ENCODE measurements at regions not wholly inside any gene's neighbourhood (a gene's known extent, or its start where the extent isn't known, plus 50 kb on each side); places are given as distances from the start of the nearest gene placed in this dataset.
"Not testable (repeated sequence)": the region's sequence is repeated elsewhere in the genome, so short reads cannot be mapped to it uniquely, and the experiment has no call there.

DNA sequence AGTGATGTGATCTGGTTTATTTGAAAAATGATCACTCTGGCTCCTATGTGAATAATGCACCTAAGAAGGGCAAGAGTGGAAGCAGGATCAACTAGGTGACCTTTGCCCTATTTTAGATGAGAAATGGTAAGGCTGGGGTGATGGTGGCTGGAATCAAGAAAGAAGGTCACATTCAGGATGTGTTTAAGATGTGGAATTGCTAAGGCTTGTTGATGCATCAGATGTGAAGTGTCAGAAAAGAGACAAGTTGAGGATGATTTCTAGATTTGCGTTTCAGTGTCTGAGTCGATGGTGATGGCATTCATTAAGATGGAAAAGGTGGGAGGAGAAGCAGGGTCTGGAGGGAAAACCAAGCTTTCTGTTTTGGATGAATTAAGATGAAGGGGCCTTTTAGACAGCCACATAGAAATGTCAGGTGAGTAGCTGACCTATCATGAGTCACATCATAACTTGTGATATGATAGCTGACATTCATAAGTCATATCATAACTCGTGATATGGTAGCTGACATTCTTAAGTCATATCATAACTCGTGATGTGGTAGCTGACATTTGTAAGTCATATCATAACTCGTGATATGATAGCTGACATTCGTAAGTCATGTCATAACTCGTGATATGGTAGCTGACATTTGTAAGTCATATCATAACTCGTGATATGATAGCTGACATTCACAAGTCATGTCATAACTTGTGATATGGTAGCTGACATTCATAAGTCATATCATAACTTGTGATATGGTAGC is 101.2 kb upstream of the SEC11C start:
- DNase-seq, result peak; percentile 37

DNA sequence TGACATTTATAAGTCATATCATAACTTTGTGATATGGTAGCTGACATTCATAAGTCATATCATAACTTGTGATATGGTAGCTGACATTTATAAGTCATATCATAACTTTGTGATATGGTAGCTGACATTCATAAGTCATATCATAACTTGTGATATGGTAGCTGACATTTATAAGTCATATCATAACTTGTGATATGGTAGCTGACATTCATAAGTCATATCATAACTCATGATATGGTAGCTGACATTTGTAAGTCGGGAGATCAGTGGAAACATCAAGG is 100.7 kb upstream of the SEC11C start:
- DNase-seq, result not testable (repeated sequence)

DNA sequence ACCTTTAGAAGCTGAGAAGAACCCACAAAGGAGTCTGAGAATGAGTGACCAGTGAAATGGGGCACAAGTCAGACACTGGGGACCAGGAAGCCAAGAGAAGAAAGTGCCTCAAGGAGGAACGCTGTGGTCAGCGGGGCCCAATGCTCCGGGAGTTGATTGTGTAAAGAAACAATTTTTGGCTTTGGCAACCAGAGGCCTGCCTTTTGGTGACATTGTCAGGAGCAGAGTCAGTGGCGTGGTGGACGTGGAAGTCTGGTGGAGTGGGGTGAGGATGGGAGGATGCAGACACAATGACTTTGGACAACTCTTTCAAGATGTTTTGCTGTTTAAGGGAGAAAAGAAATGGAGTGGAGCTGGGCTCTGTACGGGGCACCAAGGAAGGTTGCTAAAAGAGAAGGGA is 100.2 kb upstream of the SEC11C start:
- DNase-seq, result no peak

DNA sequence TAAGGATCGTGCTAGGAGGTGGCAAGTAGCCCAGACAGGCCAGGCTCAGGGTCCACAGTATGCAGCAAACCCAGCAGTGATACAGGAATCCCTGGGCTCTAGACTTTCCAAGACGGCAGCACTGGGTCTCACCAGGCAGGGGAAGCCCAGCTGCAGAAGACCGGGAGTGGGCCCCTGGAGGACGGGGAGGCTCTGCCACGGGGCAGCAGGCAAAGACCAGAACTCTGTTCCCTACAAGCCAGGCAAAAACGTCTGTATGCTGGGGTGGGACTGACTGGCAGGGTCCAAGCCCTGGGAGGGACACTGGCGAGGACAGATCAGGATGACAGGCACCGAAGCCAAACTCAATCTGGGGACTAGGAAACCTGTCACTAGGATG is 98.9 kb upstream of the SEC11C start:
- no peak for DNase-seq

DNA sequence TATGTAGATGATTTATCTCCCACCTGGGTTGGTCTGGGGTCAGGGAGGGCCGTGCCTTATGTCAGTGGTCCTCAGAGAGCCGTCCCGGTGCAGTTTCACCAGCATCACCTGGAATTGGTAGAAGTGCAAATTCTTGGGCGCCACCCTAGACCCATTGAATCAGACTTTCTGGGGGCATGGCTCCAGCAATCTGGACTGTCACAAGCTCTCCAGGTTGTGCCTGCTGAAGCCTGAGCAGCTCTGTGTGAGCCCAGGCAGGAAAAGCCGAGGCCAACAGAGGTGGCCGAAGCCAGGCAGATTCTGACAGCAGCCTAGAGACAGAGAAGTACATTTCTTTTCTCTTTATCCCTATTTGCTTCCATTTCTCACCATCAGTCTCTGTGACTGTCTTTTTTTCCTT is 98.4 kb upstream of the SEC11C start:
- no peak for DNase-seq

DNA sequence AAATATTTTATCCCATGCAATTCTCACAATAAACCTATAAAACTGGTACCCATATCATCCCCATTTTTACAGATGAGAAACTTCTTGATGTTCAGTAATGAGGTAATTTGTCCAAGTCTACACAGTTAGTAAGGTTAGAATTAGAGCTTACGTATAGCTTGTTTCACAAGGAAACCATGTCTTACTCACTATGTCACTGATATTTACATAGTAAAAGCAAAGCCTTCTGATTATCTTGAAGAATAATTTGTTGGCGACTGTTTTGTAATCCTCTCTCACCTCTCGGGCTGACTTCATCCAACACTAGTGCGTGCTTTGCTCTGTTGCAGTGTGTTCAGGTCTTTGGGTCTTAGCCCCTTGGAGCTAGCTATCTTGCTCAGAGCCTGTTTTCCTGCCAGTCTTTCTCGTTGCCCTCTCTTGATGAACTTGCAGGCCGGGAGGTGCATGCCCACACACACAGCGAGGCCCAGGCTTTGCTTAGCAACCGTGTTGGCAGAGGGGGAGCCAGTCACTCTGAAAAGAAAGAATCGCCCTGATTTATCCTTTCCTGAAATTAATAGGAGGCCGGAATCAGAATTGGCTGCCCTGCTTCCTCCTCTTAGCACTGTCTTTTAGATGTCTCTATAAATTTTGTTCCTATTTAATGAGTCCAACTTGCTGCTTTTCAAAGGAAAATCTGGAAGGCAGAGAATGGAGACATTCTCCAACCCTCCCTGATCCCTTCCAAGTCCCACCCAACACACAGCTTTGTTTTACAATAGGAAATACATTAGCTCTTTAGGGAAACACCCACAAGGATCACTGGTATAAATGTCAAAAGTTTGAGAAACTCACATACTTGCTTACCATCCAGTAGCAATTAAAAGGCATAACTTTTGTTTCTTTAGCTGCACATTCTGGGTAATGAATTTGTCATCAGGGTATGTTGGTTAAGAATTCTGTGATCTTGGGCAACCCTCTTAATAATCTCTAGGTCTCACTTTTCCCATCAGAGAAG is 97.6 kb upstream of the SEC11C start:
- no peak for DNase-seq

DNA sequence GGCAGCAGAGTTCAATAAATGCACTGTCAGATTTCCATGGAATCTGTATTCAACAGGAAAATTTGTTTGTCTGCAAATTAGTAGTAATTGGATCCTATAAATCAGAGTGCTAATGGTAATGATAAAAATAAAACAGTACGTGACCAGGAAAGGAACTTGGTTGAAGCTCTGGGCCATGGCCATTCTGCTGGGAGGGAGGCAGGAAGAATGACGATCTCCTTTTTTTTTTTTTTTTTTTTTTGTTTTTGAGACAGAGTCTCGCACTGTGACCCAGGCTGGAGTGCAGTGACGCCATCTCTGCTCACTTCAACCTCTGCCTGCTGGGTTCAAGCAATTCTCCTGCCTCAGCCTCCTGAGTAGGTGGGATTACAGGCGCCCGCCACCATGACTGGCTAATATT is 94.8 kb upstream of the SEC11C start:
- no peak for DNase-seq

DNA sequence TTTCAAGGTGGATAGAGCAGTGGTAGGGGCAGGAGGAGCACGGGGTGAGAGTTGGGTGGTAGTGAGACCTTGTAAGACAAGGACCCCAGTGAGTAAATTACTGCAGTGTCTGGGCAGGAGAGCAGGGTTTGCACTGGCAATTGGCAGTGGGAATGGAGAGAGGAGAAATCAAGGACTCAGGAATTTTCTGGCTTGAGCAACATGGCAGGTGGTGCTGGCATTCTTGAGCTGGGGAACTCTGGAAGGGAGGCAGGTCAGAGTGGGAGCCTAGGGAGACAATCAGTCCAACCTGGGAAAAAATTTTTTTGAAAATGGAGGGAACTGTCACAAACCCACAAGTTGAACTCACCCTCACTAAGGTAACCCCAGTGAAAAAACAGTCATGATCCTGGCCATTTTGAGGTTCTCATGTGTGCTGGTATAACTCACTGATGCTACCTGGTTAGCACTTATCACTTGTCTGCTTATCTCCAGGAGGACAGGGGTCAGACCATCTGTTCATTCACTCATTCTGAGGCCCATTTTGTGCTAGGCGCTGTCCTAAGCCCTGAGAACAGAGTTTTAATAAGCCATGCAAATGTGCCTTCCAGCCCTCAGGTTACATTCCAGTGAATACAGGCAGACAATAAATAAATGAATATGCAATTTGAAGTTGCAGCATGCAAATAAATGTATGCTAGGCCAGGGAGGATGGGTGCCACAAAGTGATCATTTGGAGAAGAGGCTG is 92.2 kb upstream of the SEC11C start:
- DNase-seq, result no peak

DNA sequence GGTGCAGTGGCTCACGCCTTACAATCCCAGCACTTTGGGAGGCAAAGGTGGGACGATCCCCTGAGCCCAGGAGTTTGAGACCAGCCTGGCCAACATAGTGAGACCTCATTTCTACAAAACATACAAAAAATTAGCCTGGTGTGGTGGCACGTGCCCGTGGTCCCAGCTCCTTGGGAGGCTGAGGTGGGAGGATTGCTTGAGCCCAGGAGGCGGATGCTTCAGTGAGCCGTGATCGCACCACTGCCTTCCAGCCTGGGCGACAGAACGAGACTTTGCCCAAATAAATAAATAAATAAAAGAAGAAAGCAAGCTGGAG is 91.7 kb upstream of the SEC11C start:
- no peak for DNase-seq

DNA sequence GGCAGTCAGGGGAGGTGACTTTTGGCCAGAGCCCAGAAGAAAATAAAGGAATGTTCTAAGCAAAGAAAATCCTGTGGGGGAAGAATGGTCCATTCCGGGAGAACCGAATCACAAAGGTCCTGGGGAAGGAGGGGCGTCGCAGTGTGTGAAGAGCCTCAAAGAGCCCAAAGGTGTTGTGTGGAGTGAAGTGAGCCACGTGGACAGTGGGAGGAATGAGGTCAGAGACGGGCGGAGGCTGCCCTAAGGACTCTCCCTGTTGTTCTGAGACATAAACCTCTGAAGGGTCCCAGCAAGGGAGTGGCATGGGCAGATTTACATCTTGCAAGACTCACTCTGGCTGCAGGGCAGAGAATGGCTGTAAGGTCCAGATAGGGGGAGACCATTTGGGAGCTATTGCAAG is 91.3 kb upstream of the SEC11C start:
- no peak for DNase-seq

DNA sequence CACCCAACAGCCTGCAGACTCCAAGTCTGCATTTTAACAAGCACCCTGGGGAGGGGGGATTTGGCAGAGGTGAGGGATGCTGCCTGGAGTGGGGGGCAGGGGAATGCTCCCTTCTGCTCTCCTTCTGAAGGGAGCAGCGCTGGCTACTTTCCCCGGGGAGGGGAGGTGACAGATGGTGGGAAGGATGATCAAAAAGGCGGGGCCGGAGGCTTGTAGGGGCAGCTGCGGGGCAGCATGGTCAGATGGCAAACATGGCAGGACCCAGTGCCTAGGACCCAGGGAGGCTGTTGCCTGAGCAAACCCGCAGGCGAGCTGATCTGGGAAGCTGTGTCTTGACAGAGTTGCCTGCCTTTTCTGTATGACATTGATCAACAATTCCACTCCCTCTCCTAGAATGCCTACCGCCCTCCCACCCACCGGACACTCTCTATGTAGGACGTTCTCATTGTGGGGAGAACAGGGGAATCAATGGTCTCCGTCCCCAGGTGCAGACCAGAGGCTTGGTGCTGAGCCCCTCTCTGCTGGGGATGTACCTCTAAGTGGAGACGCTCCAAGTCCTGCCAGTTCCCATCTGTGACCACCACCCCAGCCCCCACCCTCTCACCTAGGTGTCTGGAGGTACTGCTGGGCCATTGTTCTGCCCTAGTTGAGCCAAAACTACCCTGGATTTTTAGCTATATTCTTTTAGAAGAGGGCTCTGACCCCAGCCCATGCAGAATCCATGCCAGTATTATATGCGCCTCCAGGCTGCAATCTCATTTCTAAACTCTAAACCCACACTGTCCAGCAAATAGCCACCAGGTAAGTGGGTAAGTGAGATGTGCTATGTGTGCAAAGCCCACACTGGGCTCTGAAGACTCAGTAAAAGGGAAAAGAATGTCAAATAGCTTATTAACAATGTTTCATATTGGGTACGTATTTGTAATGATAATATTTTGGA is 89.7 kb upstream of the SEC11C start:
- DNase-seq, result no peak

DNA sequence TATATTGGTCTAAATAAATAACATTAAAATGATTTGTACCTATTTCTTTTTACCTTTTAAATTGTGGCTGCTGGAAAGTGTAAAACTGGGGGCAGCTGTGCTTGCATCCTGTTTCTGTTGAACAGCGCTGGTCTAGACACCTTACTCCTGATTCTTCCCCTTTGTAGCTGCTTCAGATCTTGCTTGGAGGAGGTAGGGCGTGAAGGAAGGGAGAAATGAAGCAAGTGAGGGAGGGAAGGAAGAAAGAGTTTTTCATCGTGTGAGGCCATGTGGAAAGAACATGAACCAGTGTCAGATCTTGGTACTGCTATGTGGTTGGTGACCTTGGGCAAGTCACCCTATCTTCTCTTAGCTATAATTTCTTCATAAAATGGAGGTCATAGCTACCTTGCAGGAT is 89.0 kb upstream of the SEC11C start:
- no peak for DNase-seq

DNA sequence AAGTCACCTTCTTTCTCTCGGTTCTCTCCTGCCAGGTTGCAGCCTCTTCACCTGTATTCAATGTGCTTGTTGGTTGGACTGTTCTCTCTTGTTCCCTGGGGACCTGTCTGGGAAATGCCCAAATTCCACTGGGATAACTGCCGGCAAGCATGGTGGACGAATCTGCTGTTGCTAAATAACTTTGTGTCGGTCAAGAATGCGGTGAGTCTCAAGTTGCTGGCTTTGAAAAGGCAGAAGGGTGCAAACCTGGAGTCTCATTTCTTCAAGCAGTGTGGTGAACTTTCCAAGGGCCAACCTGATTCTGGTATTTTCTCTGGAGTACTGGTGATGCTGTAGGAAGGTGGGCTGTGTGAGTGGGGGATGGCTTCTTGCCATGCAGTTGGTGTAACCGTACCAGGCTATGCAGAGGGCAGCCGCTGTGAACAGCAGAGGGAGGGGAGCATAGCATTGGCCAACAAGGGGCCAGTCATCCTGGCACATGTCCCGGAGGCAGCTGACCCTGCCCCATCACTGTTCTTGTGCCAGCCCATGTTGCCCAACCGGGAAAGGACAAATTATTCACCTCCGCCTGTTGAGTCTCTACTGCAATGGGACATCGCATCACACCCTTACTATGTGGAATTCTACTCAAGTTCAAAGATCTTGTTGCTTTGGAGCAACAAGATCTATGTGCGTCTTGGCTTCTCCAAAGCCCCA is 88.1 kb upstream of the SEC11C start:
- no peak for DNase-seq

DNA sequence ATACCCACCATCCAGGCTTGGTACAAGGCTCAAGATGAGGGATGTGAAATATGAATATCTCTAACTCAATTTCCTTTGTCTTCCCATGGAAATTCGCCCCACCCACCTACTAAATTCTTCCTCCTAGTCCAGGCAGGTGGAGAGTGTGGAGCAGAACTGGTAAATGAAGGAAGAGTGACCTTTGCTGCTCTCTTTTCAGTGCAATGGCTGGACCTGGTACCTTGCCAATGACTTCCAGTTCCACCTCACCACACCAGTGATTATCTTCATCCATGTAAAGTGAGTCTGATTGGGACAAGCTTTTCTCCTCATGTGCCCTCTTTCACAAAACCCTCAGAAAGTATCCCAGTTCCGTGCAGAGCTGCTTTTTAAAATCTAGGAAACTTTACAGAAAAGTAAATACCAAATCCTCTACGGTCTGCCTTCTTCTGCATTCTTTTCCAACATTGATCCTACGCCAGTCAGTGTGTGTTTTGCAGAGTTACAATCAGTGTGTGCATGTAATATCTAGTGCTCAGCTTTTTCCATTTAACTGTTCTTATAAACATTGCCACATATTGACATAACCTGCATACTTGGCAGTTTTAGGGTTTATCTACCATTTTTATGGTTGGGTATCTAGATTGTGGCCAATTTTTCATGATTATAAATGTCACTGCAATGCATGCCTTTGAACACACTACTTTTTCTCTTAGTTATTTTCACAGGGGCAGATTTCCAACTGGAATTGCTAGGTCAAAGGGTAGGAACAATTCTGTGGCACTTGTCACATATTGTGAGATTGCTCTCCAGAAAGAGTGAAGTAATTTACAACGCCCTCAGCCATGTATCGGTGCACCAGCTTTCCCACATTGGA is 86.5 kb upstream of the SEC11C start:
- no peak for DNase-seq

DNA sequence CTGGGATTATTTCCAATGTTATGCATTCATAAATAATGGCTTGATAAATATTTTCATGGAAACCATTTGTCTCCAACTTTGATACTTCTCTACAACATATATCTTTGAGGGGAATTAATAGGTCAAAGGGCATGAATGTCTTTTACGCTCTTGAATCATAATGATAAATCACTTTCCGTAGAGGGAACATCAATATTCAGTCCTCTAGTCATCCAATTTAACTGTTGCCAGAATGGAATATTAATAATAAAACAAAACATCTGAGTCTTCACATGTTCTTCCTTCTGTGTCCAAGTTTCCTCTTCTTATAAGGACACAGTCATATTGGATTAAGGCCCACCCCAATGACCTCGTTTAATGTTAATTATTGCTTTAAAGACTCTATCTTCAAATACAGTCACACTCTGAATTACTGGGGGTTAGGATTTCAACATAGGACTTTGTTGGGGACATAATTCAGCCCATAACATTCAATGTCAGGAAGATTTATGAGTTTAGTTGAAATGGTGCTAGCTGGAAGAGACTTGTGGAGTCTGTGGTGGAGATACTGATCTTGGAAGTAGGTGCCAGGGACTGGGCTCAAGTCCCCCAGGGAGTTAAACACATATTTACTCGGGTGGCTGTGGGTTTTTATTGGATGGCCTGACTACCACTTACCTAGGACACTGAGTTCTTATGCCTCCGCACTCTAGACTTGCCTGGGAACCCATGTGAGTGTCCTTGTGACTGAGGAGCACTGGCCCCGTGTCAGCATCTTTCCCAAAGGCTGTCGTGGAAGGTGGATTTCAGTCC is 85.0 kb upstream of the SEC11C start:
- no peak for DNase-seq

DNA sequence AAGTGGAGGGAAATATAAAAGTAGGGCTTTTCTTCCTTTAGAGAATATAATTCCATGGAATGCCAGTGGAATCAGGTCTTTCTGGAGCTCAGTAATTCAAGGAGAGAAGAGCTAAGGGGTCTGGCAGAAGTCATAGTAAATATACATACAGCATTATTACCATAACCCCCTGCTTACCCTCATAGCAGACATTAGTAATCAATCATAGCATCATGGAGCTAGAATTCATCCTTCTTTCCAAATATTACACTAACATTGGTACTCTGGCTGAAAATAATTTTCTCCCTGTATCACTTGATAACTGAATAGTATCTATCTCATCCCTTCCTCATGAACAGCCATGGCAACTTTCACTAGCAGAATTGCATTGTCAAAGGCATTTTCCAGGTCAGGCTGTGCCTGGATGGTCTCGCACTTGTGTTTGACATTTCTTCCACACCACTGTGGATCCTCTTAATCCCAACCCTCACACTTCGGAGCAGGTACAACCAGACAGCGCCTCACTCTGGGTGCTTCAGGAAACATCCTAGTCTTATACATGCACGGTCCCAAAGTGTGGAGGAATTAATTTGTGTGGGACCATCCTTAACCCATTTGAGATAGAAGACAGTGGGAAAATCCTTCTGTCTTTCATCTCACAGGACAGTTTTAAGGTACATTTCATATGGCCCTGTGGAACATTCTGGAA is 84.2 kb upstream of the SEC11C start:
- no peak for DNase-seq

DNA sequence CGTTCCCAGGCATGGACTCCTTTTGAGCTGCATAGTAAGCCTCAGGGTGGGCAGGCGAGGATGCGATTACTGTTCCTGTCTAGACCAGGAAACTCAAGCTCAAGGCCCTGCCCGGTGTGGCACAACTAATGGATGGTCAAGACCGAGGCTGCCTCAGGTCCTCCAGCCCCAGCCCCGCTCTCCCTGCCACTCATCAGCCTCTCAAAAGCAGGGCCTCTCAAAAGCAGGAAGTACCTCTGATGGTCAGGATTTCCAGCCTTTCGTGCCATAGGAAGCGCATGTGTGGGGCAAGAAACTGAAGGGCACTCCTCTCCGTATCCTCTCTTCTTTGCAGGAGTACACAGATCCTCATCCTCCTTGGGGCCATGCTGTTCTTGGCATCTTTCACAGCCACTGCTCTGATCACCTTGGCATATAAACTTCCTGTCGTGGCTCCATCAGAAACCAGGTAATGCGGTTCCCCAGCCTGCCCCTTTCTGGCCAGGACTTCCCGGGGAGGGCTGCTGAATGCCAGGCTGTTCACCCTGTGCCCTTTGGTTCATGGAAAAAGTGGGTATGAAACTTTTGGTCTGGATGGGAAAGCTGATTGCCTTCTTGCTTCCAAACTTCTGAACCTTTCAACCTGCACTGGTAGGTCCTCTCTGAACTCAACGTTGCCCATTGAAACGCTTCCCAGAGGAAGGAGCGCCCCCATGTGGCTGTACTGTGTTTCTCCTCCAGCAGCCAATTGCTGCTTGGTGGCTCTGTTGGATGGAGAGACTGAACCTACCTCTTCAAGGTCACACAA is 82.8 kb upstream of the SEC11C start:
- DNase-seq, result peak; percentile 78

DNA sequence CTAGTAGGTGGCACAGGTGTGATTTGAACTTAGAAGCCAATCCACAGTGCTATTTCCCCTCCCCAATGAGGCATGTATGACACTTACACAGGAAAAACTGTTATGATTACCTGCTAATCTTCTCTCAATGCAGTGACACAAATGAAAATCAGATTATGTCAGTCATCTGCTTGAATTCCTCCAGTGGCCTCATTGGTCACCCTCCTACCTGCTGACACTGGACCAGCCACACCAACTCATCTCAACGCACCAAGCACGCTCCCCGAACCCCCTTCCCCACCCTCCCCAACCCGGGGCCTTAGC is 82.2 kb upstream of the SEC11C start:
- DNase-seq, result no peak

DNA sequence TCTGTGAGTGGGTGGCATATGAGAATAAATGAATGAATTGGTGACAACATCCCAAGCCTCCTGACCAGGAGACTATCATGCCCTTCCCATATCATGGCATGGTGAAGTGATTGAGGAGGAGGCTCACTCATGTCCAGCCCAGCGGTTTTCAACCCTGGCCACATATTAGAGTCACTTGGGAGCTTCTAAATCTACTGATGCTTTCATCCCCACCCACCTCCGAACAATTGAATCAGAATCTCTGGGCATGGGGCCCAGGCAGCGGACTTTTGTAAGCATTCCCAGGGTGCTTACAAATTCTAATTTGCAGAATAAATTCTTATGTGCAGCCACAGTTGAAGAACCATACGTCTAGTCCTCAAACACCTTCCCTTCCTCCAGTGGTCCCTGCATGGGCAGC is 81.7 kb upstream of the SEC11C start:
- no peak for DNase-seq
